IMR-90 (cell line): ENCODE measurements at regions not wholly inside any gene's neighbourhood (a gene's known extent, or its start where the extent isn't known, plus 50 kb on each side); places are given as distances from the start of the nearest gene placed in this dataset.

Experiments
- CEBPB ChIP-seq: IDR thresholded peaks from 2 replicates; pipeline ENCODE4 v1.6.1; 2012; ENCODE audit warnings: low read depth, low read length, improper control_type of control experiment
- CTCF ChIP-seq: conservative IDR thresholded peaks from 2 replicates; pipeline ENCODE4 v1.5.1; 2012; ENCODE audit warnings: mild to moderate bottlenecking, low read depth, low read length, improper control_type of control experiment
- ELK1 ChIP-seq: fragments of 150-350 bp; IDR thresholded peaks from 2 replicates; pipeline ENCODE4 v1.6.1; 2016; ENCODE audit warnings: low read depth, mild to moderate bottlenecking, low read length, moderate library complexity, borderline replicate concordance
- MAFK ChIP-seq: IDR thresholded peaks from 2 replicates; pipeline ENCODE4 v1.6.1; 2012; ENCODE audit warnings: low read depth, low read length, improper control_type of control experiment
- NFE2L2 ChIP-seq: fragments of 150-350 bp; IDR thresholded peaks from 2 replicates; pipeline ENCODE4 v1.6.1; 2016; ENCODE audit warnings: low read depth, mild to moderate bottlenecking, low read length
- POLR2A ChIP-seq: IDR thresholded peaks from 2 replicates; pipeline ENCODE4 v1.6.1; 2012; ENCODE audit warnings: mild to moderate bottlenecking, low read depth, low read length
- RAD21 ChIP-seq: IDR thresholded peaks from 2 replicates; pipeline ENCODE4 v1.6.1; 2012; ENCODE audit warnings: low read length, improper control_type of control experiment
- RCOR1 ChIP-seq: IDR thresholded peaks from 2 replicates; pipeline ENCODE4 v1.6.1; 2012; ENCODE audit warnings: mild to moderate bottlenecking, low read length, improper control_type of control experiment; ENCODE audit not compliant: insufficient replicate concordance
- USF2 ChIP-seq: fragments of 150-350 bp; IDR thresholded peaks from 2 replicates; pipeline ENCODE4 v1.6.1; 2017; ENCODE audit warnings: mild to moderate bottlenecking, antibody characterized with exemption, low read length, low read depth

- TF ChIP-seq CTCF (no peak), RCOR1 (no peak), MAFK (no peak), POLR2A (no peak), RAD21 (no peak), USF2 (no peak), ELK1 (no peak), NFE2L2 (no peak), CEBPB (no peak)
Observed at GRCh38 chr5:165161204-165161603, 1655.8 kb downstream of the MAT2B start.
